ENCODE measurements at regions not wholly inside any gene's neighbourhood (a gene's known extent, or its start where the extent isn't known, plus 50 kb on each side); places are given as distances from the start of the nearest gene placed in this dataset.

- no peak overlapping the region for H3K9ac ChIP-seq (ENCODE audit: low read depth in 1 of 2, low read length in 2 of 2)
- H3K27me3 ChIP-seq (ENCODE audit: control insufficient read depth in 4 of 4, insufficient read depth in 4 of 4, low read length in 3 of 4): no peaks in the 10 kb centered on the region
- DNase-seq (ENCODE audit: low spot score): no peak
- TF ChIP-seq ZBTB33 (IDR thresholded peaks at IDR 0.05) (no peak), RXRA (IDR thresholded peaks at IDR 0.05) (no peak), RAD21 (IDR thresholded peaks at IDR 0.05) (no peak), REST (IDR thresholded peaks at IDR 0.05) (no peak), EGR1 (IDR thresholded peaks at IDR 0.05; ENCODE audit: low read depth in 2 of 2) (no peak), MAX (IDR thresholded peaks at IDR 0.05) (no peak), NR2F2 (IDR thresholded peaks at IDR 0.05) (no peak), GABPA (IDR thresholded peaks at IDR 0.05 in 1 of 2, conservative IDR thresholded peaks at IDR 0.05 in 1 of 2) (no peak), YY1 (IDR thresholded peaks at IDR 0.05) (no peak), HNF4A (conservative IDR thresholded peaks at IDR 0.05) (no peak), HNF4G (IDR thresholded peaks at IDR 0.05) (no peak), FOXA2 (IDR thresholded peaks at IDR 0.05) (no peak), SP1 (IDR thresholded peaks at IDR 0.05) (no peak), FOXA1 (IDR thresholded peaks at IDR 0.05) (no peak), TAF1 (conservative IDR thresholded peaks at IDR 0.05) (no peak)
- no peaks in the 10 kb centered on the region for H3K9me3 ChIP-seq (ENCODE audit: control insufficient read depth in 4 of 4, low read length in 3 of 4)
- no peak overlapping the region for H3K4me3 ChIP-seq (ENCODE audit: low read depth in 1 of 3, low read length in 3 of 3)
- 83% methylated on average over 18 of the region's 18 CpGs for WGBS
- H3K4me1 ChIP-seq (ENCODE audit: control insufficient read depth in 4 of 4, insufficient read depth in 4 of 4, low read length in 3 of 4): peaks cover 0 to 3% (median 0%) of the 10 kb centered on the region in 4 donors
- no peaks in the 10 kb centered on the region for H3K36me3 ChIP-seq (ENCODE audit: control insufficient read depth in 4 of 4, insufficient read depth in 3 of 4, low read depth in 1 of 4, low read length in 3 of 4)
- H3K27ac ChIP-seq (ENCODE audit: low read depth in 1 of 2, low read length in 2 of 2): no peak overlapping the region
These were observed 64.4 kb upstream of the CFAP46 start for GRCh38 chr10:133006806-133007205.

GRCh38 chr10:133006202-133006601 is 63.8 kb upstream of the CFAP46 start:
- no peaks in the 10 kb centered on the region for H3K9me3 ChIP-seq (ENCODE audit: control insufficient read depth in 4 of 4, low read length in 3 of 4)
- no peak for TF ChIP-seq RAD21 (IDR thresholded peaks at IDR 0.05)
- TF ChIP-seq FOXA1 (IDR thresholded peaks at IDR 0.05): no peak
- TF ChIP-seq JUND (IDR thresholded peaks at IDR 0.05): no peak
- TF ChIP-seq FOXA2 (IDR thresholded peaks at IDR 0.05): no peak
- no peak for TF ChIP-seq NR2F2 (IDR thresholded peaks at IDR 0.05)
- no peak for TF ChIP-seq EGR1 (IDR thresholded peaks at IDR 0.05; ENCODE audit: low read depth in 2 of 2)
- TF ChIP-seq GABPA (IDR thresholded peaks at IDR 0.05 in 1 of 2, conservative IDR thresholded peaks at IDR 0.05 in 1 of 2): no peak
- TF ChIP-seq YY1 (IDR thresholded peaks at IDR 0.05): no peak
- no peak for TF ChIP-seq SP1 (IDR thresholded peaks at IDR 0.05)
- no peak for TF ChIP-seq TAF1 (conservative IDR thresholded peaks at IDR 0.05)
- TF ChIP-seq CTCF (IDR thresholded peaks at IDR 0.05; ENCODE audit: low read depth, low read length, missing input control): no peak
- no peak for TF ChIP-seq ATF3 (IDR thresholded peaks at IDR 0.05)
- TF ChIP-seq REST (IDR thresholded peaks at IDR 0.05): no peak
- DNase-seq (ENCODE audit: low spot score): no peak
- no peaks in the 10 kb centered on the region for H3K27me3 ChIP-seq (ENCODE audit: control insufficient read depth in 4 of 4, insufficient read depth in 4 of 4, low read length in 3 of 4)
- no peak overlapping the region for H3K4me3 ChIP-seq (ENCODE audit: low read depth in 1 of 3, low read length in 3 of 3)
- H3K36me3 ChIP-seq (ENCODE audit: control insufficient read depth in 4 of 4, insufficient read depth in 3 of 4, low read depth in 1 of 4, low read length in 3 of 4): no peaks in the 10 kb centered on the region
- peaks cover 0 to 3% (median 0%) of the 10 kb centered on the region in 4 donors for H3K4me1 ChIP-seq (ENCODE audit: control insufficient read depth in 4 of 4, insufficient read depth in 4 of 4, low read length in 3 of 4)
- WGBS: 90% methylated on average over 10 of the region's 10 CpGs
- no peak overlapping the region for H3K9ac ChIP-seq (ENCODE audit: low read depth in 1 of 2, low read length in 2 of 2)
- no peak overlapping the region for H3K27ac ChIP-seq (ENCODE audit: low read depth in 1 of 2, low read length in 2 of 2)
